HepG2 (cell line): ENCODE measurements at regions not wholly inside any gene's neighbourhood (a gene's known extent, or its start where the extent isn't known, plus 50 kb on each side); places are given as distances from the start of the nearest gene placed in this dataset.
"Not testable (repeated sequence)": the region's sequence is repeated elsewhere in the genome, so short reads cannot be mapped to it uniquely, and the experiment has no call there.

Experiments
- ARNT2 ChIP-seq: sonication (generic); formaldehyde crosslinking; IDR thresholded peaks from 2 replicates; pipeline ENCODE4 v1.8.0; 2022; ENCODE audit warnings: mild to moderate bottlenecking, low read depth, missing genetic modification reagents, moderate library complexity
- CTCF ChIP-seq: sonication (generic); formaldehyde crosslinking; IDR thresholded peaks from 2 replicates; pipeline ENCODE4 v1.5.0; 2020; ENCODE audit warnings: mild to moderate bottlenecking, missing genetic modification reagents, moderate library complexity
- EZH2 ChIP-seq: conservative IDR thresholded peaks from 2 replicates; pipeline ENCODE4 v1.6.1; 2012; ENCODE audit warnings: mild to moderate bottlenecking, low read depth, low read length, moderate library complexity
- POLR2AphosphoS5 ChIP-seq: IDR thresholded peaks from 2 replicates; pipeline ENCODE4 v1.6.1; 2012; ENCODE audit warnings: low read depth, low read length
- RAD51 ChIP-seq: fragments of 450-650 bp; IDR thresholded peaks from 2 replicates; pipeline ENCODE4 v1.6.1; 2016; ENCODE audit warnings: borderline replicate concordance
- ZNF496 ChIP-seq: sonication (generic); formaldehyde crosslinking; IDR thresholded peaks from 2 replicates; pipeline ENCODE4 v1.8.1; 2023; ENCODE audit warnings: mild to moderate bottlenecking, moderate library complexity, missing genetic modification reagents; ENCODE audit not compliant: insufficient replicate concordance
- TF ChIP-seq, protein P1 (sequence below): sonication (generic); formaldehyde crosslinking; IDR thresholded peaks from 2 replicates; pipeline ENCODE4 v1.5.0; 2020; ENCODE audit warnings: mild to moderate bottlenecking, missing genetic modification reagents
- TF ChIP-seq, protein P2 (sequence below): sonication (generic); formaldehyde crosslinking; IDR thresholded peaks from 2 replicates; pipeline ENCODE4 v1.8.1; 2022; ENCODE audit warnings: low read depth, mild to moderate bottlenecking, missing genetic modification reagents
- TF ChIP-seq, protein P3 (sequence below): sonication (generic); IDR thresholded peaks from 2 replicates; pipeline ENCODE4 v1.6.1; 2016; ENCODE audit warnings: low read depth, borderline replicate concordance

DNA sequence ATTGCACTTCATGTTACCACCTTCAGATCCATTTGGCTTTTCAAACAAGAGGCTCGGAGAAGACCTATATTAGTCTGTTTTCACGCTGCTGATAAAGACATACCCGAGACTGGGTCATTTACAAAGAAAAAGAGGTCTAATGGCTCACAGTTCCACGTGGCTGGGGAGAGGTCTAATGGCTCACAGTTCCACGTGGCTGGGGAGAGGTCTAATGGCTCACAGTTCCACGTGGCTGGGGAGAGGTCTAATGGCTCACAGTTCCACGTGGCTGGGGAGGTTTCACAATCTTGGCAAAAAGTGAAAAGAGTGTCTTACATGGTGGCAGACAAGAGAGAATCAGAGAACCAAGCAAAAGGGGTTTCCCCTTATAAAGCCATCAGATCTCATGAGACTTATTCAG, 268.0 kb downstream of the C16orf95 start:
- TF ChIP-seq, protein P1, sequence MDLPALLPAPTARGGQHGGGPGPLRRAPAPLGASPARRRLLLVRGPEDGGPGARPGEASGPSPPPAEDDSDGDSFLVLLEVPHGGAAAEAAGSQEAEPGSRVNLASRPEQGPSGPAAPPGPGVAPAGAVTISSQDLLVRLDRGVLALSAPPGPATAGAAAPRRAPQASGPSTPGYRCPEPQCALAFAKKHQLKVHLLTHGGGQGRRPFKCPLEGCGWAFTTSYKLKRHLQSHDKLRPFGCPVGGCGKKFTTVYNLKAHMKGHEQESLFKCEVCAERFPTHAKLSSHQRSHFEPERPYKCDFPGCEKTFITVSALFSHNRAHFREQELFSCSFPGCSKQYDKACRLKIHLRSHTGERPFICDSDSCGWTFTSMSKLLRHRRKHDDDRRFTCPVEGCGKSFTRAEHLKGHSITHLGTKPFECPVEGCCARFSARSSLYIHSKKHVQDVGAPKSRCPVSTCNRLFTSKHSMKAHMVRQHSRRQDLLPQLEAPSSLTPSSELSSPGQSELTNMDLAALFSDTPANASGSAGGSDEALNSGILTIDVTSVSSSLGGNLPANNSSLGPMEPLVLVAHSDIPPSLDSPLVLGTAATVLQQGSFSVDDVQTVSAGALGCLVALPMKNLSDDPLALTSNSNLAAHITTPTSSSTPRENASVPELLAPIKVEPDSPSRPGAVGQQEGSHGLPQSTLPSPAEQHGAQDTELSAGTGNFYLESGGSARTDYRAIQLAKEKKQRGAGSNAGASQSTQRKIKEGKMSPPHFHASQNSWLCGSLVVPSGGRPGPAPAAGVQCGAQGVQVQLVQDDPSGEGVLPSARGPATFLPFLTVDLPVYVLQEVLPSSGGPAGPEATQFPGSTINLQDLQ: not testable (repeated sequence)
- TF ChIP-seq POLR2AphosphoS5; ZNF496; RAD51; EZH2; CTCF (CRISPR knock-in tag); ARNT2 (CRISPR knock-in tag): not testable (repeated sequence)
- TF ChIP-seq, protein P2, sequence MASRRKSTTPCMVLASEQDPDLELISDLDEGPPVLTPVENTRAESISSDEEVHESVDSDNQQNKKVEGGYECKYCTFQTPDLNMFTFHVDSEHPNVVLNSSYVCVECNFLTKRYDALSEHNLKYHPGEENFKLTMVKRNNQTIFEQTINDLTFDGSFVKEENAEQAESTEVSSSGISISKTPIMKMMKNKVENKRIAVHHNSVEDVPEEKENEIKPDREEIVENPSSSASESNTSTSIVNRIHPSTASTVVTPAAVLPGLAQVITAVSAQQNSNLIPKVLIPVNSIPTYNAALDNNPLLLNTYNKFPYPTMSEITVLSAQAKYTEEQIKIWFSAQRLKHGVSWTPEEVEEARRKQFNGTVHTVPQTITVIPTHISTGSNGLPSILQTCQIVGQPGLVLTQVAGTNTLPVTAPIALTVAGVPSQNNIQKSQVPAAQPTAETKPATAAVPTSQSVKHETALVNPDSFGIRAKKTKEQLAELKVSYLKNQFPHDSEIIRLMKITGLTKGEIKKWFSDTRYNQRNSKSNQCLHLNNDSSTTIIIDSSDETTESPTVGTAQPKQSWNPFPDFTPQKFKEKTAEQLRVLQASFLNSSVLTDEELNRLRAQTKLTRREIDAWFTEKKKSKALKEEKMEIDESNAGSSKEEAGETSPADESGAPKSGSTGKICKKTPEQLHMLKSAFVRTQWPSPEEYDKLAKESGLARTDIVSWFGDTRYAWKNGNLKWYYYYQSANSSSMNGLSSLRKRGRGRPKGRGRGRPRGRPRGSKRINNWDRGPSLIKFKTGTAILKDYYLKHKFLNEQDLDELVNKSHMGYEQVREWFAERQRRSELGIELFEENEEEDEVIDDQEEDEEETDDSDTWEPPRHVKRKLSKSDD (CRISPR knock-in tag): not testable (repeated sequence)
- TF ChIP-seq, protein P3, sequence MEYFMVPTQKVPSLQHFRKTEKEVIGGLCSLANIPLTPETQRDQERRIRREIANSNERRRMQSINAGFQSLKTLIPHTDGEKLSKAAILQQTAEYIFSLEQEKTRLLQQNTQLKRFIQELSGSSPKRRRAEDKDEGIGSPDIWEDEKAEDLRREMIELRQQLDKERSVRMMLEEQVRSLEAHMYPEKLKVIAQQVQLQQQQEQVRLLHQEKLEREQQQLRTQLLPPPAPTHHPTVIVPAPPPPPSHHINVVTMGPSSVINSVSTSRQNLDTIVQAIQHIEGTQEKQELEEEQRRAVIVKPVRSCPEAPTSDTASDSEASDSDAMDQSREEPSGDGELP: not testable (repeated sequence)
